Transverse colon (tissue), 4 donors: ENCODE measurements at regions not wholly inside any gene's neighbourhood (a gene's known extent, or its start where the extent isn't known, plus 50 kb on each side); places are given as distances from the start of the nearest gene placed in this dataset.

Experiments
- CTCF ChIP-seq, 5 experiments: fragments of 200-600 bp in 3 of 5; fragments of 450-650 bp in 2 of 5; sonication (generic) in 3 of 5; IDR thresholded peaks; 1 replicate in 2 of 5; 2 replicates in 3 of 5; pipeline ENCODE4 v1.5.1; 2016 to 2017; ENCODE audit warnings: antibody characterized with exemption in 5 of 5, inconsistent platforms in 3 of 5, mild to moderate bottlenecking in 2 of 5, moderate library complexity in 1 of 5
- POLR2A ChIP-seq: fragments of 450-650 bp; IDR thresholded peaks from one replicate; pipeline ENCODE4 v1.6.1; 2016; ENCODE audit warnings: antibody characterized with exemption, mild to moderate bottlenecking, moderate library complexity
- POLR2AphosphoS5 ChIP-seq, 3 donors: sonication (generic); formaldehyde crosslinking; IDR thresholded peaks; one replicate each; pipeline ENCODE4 v1.6.1; 2016; ENCODE audit warnings: antibody characterized with exemption in 3 of 3

- TF ChIP-seq POLR2AphosphoS5 (IDR thresholded peaks at IDR 0.05) (no peak), CTCF (IDR thresholded peaks at IDR 0.05) (no peak), POLR2A (no peak)
Measured at GRCh38 chr4:3353752-3354454, 61.1 kb downstream of the RGS12 start.
